Midbrain (tissue), 1 donor: ENCODE measurements at regions not wholly inside any gene's neighbourhood (a gene's known extent, or its start where the extent isn't known, plus 50 kb on each side); places are given as distances from the start of the nearest gene placed in this dataset.

Experiments
- DNase-seq: peaks from one replicate; lab custom pipeline; 2025; lab: John Stamatoyannopoulos, UW

DNA sequence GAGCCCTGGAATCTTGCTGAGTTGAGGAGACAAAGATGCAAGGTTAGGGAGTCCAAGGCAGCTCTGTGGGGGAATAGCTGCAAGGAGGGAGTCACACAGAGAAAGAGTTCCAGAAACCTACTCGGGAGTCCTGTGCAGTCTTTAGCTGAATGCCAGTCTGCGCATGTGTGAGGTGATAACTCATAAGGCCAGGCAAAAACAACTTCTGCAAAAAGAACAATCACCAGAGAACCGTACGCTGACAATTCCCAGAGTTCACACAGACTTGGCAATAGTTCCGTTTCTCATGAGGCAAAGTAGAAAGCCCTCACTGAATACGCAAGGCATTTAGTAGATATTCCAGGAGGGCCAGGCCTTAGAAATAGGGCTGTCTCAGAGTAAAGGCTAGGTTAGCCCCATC is 135.2 kb upstream of the TAB2 start:
- DNase-seq = no peak

DNA sequence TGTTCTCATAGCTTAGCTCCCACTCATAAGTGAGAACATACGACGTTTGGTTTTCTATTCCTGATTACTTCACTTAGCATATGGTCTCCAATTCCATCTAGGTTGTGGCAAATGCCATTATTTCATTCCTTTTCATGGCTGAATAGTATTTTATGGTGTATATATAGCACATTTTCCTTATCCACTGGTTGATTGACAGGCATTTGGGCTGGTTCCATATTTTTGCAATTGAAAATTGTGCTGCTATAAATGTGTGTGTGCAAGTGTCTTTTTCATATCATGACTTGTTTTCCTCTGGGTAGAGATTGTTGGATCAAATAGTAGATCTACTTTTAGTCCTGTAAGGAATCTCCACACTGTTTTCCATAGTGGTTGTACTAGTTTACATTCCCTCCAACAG is 133.0 kb upstream of the TAB2 start:
- no peak for DNase-seq

DNA sequence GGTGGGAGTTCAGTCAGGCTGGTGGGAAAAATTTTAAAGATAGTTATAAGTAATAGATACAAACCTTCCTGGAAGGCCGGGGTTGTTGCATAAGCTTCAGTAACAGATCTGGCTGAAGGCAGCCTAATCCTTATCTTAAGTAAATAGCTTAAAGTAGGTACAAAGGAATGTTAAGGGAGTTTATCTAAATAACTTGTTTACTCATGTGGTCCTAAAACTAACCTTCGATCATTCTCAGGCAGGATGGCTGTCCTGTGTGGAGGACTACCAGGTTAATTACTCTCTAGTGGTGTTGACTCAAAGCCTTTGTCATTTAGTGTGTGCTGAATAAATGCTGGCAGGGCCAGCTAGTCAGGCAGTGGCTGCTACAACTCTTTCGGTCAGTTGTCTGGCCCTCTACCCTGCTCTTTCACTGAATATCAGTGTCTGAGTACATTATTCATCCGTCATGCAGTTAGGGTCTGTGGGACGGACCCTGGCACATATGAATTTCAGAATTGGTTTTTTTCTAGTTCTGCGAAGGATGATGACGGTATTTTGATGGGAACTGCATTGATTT is 131.6 kb upstream of the TAB2 start:
- DNase-seq = no peak

DNA sequence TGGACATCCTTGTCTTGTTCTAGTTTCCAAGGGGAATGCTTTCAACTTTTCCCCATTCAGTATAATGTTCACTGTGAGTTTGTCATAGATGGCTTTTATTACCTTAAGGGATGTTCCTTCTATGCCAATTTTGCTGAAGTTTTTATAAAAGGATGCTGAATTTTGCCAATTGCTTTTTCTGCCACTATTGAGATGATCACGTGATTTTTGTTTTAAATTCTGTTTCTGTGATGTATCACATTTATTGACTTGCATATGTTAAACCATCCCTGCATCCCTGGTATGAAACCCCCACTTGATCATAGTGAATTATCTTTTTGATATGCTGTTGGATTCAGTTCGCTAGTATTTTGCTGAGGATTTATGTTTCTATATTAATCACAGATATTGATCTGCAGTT is 130.6 kb upstream of the TAB2 start:
- no peak for DNase-seq

DNA sequence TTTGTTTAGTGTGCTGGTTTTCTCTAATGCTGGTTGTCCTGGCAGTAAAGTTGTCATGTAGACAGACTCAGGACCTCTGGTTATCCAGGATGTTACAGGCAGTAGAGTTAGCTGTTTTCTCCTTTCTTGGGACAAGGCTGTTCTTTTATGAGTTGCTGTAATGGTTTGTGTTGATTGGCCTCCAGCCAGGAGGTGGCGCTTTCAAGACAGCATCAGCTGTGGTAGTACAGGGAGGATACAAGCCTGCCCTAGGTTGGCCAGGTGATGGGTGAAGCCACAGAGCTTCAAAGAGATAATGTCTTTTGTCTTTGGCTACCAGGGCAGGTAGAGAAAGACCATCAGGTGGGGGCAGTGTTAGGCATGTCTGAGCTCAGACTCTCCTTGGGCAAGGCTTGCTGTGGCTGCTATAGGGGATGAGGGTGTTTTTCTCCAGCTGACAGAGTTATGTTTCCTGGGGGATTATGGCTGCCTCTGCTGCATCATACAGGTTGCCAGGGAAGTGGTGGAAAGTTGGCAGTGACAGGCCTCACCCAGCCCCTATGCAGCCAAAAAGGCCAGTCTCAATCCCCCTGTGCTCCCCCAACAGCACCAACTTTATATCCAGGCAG is 127.2 kb upstream of the TAB2 start:
- no peak for DNase-seq

DNA sequence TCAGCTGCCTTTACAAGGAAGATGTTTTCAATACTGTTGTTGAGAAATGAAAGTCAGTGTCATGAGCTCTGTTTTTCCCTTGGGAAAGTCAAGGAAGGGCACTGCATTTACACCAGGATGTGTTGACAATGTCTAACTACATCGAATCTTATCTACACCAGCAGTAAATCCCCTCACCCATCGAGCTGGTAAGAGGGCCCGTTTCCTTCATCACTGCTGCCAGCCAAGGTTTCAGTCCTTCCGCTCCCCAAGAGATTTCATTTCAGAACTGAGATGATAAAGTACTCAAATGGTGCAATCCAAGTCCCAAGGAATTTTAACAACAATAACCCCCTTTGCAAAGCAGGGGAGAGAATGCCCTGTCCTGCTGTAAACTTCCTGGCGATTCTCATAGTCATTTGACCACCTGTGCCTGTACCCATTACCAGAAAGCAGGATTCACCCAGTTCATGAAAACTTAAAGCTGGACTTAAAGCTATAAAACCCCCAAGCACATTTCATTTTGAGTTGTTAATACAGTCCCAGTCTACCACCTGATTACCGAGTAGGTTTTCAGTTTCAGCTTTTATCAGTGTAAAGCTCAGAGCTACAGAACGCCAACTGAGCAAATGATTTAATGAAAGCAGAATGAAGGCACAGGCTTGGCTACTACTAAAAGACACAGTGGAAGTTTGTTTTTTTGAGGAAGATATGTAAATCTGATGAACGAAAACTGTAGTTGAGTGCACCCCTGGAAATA is 122.5 kb upstream of the TAB2 start:
- no peak for DNase-seq

DNA sequence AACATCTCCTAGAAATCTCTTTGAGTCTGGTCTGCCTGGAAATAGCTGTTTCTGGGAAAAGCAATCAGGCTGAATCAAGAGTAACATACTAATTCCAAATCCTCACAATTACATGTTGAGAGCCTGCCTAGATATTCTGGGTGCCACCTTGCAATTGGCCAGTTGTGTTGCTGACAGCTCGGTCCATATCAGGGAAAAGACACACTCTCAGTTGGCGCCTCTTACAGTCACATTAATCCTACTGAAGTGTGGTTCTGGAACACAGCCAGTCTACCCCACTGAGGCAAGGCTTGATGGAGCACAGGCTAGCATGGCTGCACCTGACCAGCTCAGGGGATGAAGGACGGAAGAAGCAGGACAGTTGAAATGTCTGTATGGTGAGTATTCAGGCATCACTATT is 121.4 kb upstream of the TAB2 start:
- DNase-seq = no peak

DNA sequence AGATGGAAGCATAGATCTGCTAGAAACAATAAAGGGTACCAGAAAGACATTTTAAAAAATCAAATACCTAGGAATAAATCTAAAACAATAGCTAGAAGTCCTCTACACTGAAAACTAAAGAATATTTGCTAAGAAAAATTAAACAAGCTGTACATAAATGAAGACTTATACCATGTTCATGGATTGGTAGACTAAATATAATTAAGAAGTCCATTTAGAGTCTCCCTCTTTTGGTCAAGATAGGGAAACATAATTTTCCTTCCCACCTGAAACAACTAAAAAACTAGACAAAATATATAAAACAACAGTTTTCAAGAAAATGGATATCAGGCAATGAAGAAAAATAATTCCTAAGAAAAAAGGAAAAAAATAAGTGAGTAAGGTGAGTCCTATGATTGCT is 120.0 kb upstream of the TAB2 start:
- DNase-seq = no peak

DNA sequence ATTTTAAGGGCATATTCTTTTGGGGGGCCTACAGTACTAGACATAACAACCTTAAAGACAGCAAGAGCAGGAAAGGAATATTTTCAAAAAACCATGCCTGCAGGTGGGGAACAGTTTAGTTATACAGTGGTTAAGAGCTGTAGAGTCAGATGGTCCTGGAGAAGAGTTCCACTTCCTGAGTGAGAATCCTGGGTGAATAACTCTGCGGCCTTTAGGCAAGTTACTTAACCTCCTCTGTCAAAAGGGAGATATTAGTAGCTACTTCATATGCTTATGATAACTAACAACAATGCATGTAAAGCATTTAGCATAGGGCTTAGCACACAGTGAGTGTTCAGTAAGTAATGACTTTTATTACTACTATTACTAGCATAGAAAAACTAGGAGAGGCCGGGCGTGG is 119.2 kb upstream of the TAB2 start:
- no peak for DNase-seq

DNA sequence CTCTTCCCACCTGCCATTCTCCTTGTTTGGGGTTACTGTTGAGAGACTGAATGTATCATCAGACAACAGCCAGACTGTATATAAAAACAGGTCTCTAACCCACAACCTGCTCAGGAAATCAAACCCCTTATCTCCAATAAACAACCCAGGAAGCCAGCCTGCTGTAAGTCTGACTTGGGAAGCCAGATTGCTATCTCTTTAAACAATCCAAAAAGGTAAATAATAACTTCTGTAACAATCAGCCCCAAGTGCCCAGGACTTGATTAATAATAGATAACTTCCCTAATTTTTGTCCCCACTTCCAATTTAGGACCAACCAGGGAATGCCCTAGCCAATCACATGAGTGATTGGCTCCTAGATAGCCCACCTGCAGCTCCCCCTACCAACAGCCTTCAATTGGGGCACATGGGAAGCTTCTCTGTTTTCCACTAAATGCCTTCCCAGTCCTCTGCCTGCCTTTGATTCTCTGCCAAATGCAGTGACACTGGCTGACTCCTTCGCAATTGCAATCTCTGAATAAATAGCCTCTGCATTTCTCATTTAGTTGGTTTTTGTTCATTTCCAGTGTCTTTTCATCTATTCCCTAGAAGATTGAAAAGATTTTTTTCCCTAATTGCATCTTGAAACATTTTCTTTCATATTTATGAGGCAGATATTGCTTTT is 117.1 kb upstream of the TAB2 start:
- peak; percentile 28 for DNase-seq

DNA sequence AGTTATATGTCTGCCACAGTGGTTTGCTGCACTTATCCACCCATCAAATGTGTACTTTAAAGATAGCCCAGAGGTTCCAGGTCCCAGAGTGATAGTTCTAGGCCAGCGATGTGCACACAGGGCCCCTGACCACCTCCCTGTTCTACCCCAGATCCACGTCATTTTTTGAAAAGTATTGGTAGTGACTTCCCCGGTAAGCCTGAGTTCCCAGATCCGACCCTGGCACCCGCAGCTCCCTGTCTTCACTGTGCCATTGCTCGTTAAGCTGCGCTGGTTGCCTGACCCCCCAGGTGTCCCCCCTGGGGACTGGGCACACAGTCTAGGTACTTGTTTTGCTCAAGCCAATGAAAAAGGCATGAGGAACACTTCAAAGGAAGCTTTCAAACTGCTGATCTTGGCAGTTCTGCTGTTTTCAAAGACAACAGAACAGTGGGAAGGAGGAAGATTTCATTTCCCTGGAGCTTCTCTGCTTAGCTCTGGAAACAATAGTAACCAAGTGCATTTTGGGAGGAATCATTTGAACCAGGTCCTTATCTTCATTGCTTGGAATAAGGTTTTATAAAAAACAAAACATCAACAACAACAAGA is 116.3 kb upstream of the TAB2 start:
- DNase-seq = no peak

DNA sequence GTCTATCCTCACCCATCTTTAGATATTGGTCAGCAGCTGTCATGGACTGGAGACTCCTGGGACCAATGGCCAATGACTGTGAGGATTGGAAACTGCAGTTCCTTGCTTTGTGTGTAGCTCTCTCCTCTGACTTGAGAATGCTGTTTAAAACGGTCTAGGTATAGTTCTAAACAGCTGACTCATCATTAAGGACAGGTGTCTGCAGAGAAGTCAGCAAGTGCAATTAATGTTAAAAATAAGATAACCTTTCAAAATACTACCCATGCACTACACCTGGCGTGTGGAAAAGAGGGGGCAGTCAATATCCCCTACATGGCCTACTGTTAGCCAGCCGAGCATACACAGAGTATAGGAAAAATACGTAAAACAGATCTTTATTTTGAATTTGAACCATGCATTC is 115.4 kb upstream of the TAB2 start:
- no peak for DNase-seq

DNA sequence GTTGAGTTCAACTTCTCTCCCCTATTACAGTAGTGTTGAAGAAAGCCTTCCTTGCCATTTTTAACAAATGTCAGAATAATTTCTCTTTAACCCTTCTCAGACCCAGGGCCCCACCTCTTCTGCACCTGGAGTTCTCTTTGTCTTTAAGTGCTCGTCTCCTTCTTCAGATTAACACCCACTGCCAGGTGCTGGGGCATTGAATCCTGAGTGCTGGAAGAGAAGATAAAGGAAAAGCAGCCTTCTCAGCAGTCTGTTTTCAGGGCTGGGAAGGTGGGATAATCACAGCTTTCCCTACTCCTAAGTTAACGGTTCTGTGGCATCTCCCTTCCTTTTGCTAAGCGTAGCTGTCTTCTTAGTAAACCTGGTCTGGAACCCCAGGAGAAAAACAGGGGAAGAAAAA is 114.6 kb upstream of the TAB2 start:
- no peak for DNase-seq

DNA sequence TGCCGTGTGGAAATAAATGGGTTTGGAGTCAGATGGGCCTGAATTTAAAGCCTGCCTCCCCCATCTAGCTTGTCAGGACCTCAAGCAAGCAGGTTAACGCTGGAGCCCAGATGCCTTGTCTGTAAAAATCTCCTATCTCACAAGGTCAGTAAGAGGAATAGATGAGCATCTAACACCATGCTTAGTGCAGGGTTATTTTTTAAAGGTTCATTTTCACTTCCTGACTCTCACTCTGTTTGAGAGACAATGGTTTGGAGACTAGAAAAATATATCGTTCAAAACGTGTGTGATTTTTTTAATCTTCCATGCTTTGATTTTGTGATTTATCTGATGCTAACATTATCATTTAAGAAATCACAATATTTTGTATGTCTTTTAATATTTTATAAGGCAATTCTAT is 114.0 kb upstream of the TAB2 start:
- no peak for DNase-seq

DNA sequence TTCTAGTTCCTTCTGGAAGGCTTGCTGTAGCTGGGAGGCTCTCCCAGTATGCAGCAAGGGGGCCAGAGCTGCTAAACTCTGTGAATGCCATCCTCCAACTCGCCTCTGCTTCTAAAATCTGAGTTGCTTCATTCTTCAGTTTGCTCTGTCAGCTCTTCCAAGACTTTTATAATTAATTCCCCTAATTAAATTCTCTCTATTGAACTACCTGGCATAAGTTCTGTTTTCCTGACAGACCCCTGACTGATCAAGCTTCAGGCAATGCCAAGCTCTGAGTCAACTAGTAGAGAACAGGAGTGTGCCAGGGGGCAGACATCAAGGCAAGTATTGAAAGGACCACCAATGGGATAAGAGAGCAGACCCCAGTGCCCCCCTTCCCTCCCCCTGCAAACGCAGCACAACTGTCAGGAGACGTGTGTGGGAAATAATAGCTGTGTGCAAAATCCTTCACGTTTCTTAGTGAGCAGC is 109.3 kb upstream of the TAB2 start:
- peak; percentile 40 for DNase-seq

DNA sequence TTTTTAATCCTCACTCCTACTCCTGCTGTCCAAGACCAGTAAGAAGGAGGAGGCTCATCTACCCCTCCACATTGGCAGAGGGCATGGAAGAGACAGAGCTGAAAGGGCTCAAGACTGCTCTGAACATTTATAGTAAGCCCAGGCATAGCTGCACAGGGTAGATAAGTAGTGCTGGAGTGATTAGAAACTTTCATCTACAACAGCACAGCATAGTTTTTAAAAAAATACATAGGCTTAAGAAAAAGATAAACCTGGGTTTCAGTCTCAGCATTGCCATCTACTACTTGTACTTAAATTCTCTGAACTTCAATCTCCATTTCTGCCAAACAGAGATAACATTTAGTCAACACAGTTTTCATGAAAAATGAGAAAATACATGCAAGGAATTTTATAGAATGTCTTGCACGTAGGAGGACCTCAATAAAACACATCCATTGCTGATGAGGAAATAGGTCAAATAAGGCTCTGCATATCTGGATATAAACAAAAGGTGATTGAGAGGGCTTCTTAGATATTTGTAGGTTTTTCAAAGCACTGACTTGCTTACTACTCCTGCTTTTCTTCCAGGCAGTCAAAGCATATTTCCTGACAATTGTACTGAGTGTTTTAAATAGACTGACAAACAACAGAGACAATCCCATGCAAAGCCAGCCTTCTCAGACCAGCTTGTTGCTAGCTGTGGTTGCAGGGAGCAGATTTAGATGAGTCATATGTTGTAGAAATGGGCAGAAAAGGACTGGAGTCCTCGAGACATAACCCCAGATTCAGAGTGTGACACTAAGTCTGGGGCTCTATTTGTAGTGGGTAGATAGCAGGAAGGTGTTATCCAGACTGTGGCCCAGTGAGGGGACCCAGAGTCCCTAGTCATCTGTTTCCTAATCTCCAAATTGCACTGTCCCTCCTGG is 107.4 kb upstream of the TAB2 start:
- DNase-seq = no peak

DNA sequence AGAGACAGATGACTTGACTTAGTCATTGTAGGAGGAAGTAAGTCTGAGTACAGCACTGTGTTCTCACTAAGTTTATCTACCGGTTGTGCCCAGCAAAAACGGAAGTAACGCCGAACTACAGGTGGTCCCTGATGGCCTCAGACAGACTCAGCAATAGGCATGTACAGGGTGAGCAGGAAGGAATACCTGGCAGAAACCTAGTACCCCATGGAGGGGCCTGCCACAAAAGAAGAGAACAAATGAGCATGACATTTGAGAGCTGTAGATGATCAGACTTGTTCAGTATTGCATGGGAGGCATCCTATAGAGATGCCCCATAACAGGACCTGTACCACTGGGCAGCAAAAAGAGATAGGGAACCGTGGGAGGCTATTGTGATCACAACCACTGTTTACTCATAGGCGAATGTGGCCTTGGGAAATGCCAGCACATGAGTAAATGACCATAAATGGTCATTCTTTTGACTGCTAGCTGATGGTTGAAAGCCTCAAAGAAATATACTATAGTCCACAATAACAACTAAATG is 106.4 kb upstream of the TAB2 start:
- no peak for DNase-seq

DNA sequence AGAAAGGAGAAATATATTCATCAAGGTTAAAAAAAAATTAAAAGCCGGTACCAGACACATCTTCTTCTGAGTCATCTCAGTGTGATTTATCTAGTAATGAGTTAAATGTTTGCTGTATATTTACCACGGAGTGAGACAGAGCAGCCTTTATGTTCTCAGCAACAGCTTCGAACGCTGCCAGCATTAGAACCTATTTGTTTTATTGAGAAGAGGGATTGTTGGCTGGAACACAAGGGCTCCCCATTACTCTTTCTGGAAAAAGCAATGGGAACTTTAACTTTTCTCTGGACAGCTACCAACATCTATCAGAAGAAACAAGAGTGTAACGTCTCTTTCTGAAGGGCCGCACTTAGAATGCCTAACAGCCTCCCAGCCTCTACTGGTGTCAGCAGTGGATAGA is 105.3 kb upstream of the TAB2 start:
- peak; percentile 35 for DNase-seq

DNA sequence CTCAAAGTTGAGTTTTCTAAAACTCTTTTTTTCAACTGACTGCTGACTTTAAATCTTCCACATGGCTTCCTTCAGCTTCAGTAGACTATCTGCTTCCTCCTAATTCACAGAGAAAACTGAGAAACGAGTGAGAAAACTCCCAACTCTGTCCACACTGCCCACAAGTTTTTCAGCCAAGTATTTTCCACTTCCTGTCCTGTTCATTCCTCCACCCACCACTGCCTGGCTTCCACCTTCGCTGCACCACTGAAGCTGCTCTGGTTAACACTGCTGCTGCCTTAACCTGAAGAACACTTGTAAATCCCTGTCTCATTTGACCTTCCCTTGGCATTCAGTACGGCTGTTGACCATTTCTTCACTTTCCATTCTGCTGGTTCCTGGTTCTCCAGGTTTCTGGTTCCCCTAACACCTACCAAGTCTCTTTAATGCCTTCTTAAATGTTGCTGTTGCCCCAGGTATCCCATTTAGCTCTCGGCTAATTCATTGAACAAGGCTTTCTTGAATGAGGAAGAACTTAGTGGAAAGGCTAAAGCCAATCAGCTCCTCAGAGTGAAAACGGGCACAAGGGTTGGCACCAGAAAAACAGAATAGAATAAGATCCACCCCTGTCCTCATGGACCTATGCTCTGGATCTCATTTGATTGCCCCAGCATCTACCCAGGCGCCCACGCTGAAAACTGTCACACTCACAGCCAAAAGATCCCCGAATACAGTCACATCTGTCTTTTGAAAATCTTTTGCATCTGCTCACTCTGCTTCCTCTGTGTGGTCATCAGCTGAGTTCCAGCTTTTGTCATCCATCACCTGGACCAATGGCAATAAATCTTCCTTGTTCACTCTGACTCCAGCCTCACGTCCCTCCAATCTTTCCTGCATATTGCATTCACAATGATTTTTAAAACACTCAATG is 104.4 kb upstream of the TAB2 start:
- DNase-seq = no peak

DNA sequence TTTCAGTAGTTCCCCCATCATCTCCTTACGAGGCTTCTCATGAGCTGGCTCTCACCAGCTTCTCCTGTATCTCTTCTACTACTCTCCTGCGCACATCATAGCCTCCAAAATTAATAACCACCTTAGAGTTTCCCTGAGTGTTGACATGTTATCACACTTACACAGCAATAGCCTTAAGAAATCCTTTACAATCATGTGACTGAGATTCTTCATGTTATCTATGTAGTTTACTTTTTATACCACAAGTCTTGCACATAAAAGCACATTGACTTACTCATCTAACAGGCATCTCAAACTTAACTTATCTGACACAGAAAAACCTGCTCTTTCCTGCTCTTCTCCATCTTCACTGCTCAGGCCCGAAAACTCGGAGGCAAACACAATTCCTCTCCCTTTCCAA is 103.7 kb upstream of the TAB2 start:
- DNase-seq = no peak
